ENCODE measurements at regions not wholly inside any gene's neighbourhood (a gene's known extent, or its start where the extent isn't known, plus 50 kb on each side); places are given as distances from the start of the nearest gene placed in this dataset.

DNA sequence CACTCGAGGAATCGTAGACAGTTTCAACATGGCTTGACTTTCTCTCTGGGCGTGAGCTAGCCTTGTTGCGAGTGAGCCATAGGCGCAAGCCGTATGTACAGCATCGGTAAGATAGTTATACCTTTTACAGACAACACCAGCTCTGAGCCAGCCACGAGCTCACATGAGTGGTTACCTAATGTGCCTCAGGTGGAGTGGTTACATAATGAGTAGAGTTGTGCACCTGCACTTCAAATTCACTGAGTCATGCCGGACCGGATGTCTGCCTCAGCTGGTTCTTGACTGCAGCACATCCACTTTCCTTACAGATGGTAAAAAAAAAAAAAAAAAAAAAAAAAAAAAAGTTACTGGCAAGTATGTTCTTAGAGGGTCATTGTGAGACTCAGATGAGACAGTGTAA lies 360.4 kb upstream of the NR5A2 start:
- no peak for TF ChIP-seq CTCF (IDR thresholded peaks at IDR 0.05)
- TF ChIP-seq POLR2A (IDR thresholded peaks at IDR 0.05) = no peak
- no peaks in the 10 kb centered on the region for H3K27me3 ChIP-seq
- no peak overlapping the region for H3K27ac ChIP-seq
- no peaks in the 10 kb centered on the region for H3K9me3 ChIP-seq
- no peaks in the 10 kb centered on the region for H3K4me1 ChIP-seq
- H3K4me3 ChIP-seq = no peak overlapping the region
- no peak for DNase-seq
- no peaks in the 10 kb centered on the region for H3K36me3 ChIP-seq

- Histone ChIP-seq H3K4me3 (no peak overlapping the region), H3K27ac (no peak overlapping the region), H3K36me3 (no peaks in the 10 kb centered on the region), H3K4me1 (no peaks in the 10 kb centered on the region), H3K9me3 (no peaks in the 10 kb centered on the region), H3K27me3 (no peaks in the 10 kb centered on the region)
- no peak for DNase-seq
- TF ChIP-seq CTCF (IDR thresholded peaks at IDR 0.05) = no peak
- no peak for TF ChIP-seq POLR2A (IDR thresholded peaks at IDR 0.05)
These were observed 357.6 kb upstream of the NR5A2 start for GRCh38 chr1:199669916-199670315.

GRCh38 chr1:199671684-199672083 lies 355.8 kb upstream of the NR5A2 start:
- DNase-seq = no peak
- TF ChIP-seq POLR2A (IDR thresholded peaks at IDR 0.05) = no peak
- TF ChIP-seq CTCF (IDR thresholded peaks at IDR 0.05) = no peak
- Histone ChIP-seq H3K27ac (no peak overlapping the region), H3K4me3 (no peak overlapping the region), H3K4me1 (no peaks in the 10 kb centered on the region), H3K36me3 (no peaks in the 10 kb centered on the region), H3K27me3 (no peaks in the 10 kb centered on the region), H3K9me3 (no peaks in the 10 kb centered on the region)

GRCh38 chr1:199675937-199676336 lies 351.6 kb upstream of the NR5A2 start:
- no peaks in the 10 kb centered on the region for H3K36me3 ChIP-seq
- no peaks in the 10 kb centered on the region for H3K27me3 ChIP-seq
- H3K9me3 ChIP-seq = no peaks in the 10 kb centered on the region
- no peak overlapping the region for H3K4me3 ChIP-seq
- no peak overlapping the region for H3K27ac ChIP-seq
- TF ChIP-seq POLR2A (IDR thresholded peaks at IDR 0.05) (no peak), CTCF (IDR thresholded peaks at IDR 0.05) (no peak)
- DNase-seq = no peak
- no peaks in the 10 kb centered on the region for H3K4me1 ChIP-seq

- no peak overlapping the region for H3K27ac ChIP-seq
- H3K36me3 ChIP-seq = no peaks in the 10 kb centered on the region
- H3K9me3 ChIP-seq = no peaks in the 10 kb centered on the region
- DNase-seq = no peak
- H3K4me1 ChIP-seq = no peaks in the 10 kb centered on the region
- TF ChIP-seq POLR2A (IDR thresholded peaks at IDR 0.05) (no peak), CTCF (IDR thresholded peaks at IDR 0.05) (no peak)
- no peaks in the 10 kb centered on the region for H3K27me3 ChIP-seq
- no peak overlapping the region for H3K4me3 ChIP-seq
These were observed 348.7 kb upstream of the NR5A2 start for GRCh38 chr1:199678771-199679170.

- Histone ChIP-seq H3K9me3 (no peaks in the 10 kb centered on the region), H3K4me1 (peaks cover 0 to 5% (median 0%) of the 10 kb centered on the region in 4 donors), H3K27ac (no peak overlapping the region), H3K27me3 (no peaks in the 10 kb centered on the region), H3K4me3 (no peak overlapping the region), H3K36me3 (no peaks in the 10 kb centered on the region)
- TF ChIP-seq POLR2A (IDR thresholded peaks at IDR 0.05) (no peak), CTCF (IDR thresholded peaks at IDR 0.05) (no peak)
- DNase-seq = no peak
These were observed 345.4 kb upstream of the NR5A2 start for GRCh38 chr1:199682081-199682480.

Data from Peyer's patch (tissue), 4 donors.